ENCODE measurements at regions not wholly inside any gene's neighbourhood (a gene's known extent, or its start where the extent isn't known, plus 50 kb on each side); places are given as distances from the start of the nearest gene placed in this dataset.

- H3K4me1 ChIP-seq (ENCODE audit: control insufficient read depth in 1 of 2, insufficient read depth in 2 of 2, low read length in 2 of 2): no peaks in the 10 kb centered on the region
- H3K4me2 ChIP-seq (replicated peaks; ENCODE audit: extremely low read depth, low read length, poor library complexity, severe bottlenecking): no peak overlapping the region
- TF ChIP-seq, protein P1, sequence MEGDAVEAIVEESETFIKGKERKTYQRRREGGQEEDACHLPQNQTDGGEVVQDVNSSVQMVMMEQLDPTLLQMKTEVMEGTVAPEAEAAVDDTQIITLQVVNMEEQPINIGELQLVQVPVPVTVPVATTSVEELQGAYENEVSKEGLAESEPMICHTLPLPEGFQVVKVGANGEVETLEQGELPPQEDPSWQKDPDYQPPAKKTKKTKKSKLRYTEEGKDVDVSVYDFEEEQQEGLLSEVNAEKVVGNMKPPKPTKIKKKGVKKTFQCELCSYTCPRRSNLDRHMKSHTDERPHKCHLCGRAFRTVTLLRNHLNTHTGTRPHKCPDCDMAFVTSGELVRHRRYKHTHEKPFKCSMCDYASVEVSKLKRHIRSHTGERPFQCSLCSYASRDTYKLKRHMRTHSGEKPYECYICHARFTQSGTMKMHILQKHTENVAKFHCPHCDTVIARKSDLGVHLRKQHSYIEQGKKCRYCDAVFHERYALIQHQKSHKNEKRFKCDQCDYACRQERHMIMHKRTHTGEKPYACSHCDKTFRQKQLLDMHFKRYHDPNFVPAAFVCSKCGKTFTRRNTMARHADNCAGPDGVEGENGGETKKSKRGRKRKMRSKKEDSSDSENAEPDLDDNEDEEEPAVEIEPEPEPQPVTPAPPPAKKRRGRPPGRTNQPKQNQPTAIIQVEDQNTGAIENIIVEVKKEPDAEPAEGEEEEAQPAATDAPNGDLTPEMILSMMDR (IDR thresholded peaks at IDR 0.05): no peak
- H3K36me3 ChIP-seq (replicated peaks in 1 of 2; ENCODE audit: control insufficient read depth in 1 of 2, insufficient read depth in 2 of 2, low read length in 2 of 2): no peaks in the 10 kb centered on the region
- peaks cover 0 to 5% of the 10 kb centered on the region in 2 donors for H3K9me3 ChIP-seq (replicated peaks in 1 of 2; ENCODE audit: control insufficient read depth in 1 of 2, insufficient read depth in 1 of 2, low read length in 2 of 2)
- Mint-ChIP-seq H3K36me3 (no peaks in the 10 kb centered on the region), H3K27me3 (ENCODE audit: low read depth in 3 of 3) (peaks cover 0 to 1% (median 0%) of the 10 kb centered on the region in 3 donors), H3K4me3 (no peak overlapping the region), H3K9me3 (peaks cover under 1 to 7% (median 4%) of the 10 kb centered on the region in 7 donors), H3K4me1 (no peaks in the 10 kb centered on the region), H3K27ac (no peak overlapping the region)
- no peak overlapping the region for H2AFZ ChIP-seq (ENCODE audit: insufficient read depth, low read depth, low read length, poor library complexity, severe bottlenecking)
- no peak for DNase-seq
- H4K20me1 ChIP-seq (ENCODE audit: insufficient read depth, low read length): no peaks in the 10 kb centered on the region
- H3K79me2 ChIP-seq (ENCODE audit: insufficient read depth, low read length): no peaks in the 10 kb centered on the region
- no CpG with 5 or more reads among the region's 5 CpGs for WGBS (ENCODE audit: insufficient coverage)
- intact Hi-C loops (cut with micrococcal nuclease): no loop called here
- no peaks in the 10 kb centered on the region for H3K27me3 ChIP-seq (ENCODE audit: control insufficient read depth in 2 of 2, insufficient read depth in 2 of 2, low read length in 2 of 2)
- no peak overlapping the region for H3K27ac ChIP-seq (ENCODE audit: low read depth in 1 of 2, low read length in 2 of 2)
- no peak overlapping the region for H3K9ac ChIP-seq (ENCODE audit: insufficient read depth, low read length, poor library complexity, severe bottlenecking)
- H3K4me3 ChIP-seq (replicated peaks in 1 of 3; ENCODE audit: low read depth in 2 of 3, low read length in 3 of 3): no peak overlapping the region
These were observed 330.1 kb upstream of the DKK2 start for GRCh38 chr4:107366016-107366735.

DNA sequence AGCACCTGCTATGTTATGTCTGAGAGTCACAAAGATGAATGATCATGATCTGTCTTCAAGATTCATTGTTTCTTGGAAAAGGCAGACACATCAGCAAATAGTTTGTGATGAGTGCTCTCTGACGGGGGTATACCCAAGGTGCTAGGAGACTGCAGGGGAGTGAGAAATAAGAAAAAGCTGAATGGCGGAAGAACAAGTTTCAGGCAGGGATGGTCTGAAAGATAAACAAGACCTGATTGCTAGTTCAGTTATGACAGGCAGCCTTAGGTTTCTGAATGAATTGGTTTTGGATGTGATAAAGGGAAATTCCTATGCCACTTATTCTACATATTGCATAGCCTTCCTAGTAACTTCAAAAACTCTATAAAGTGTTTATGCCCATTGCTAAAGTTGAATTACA is 327.0 kb upstream of the DKK2 start:
- intact Hi-C loops (cut with micrococcal nuclease): no loop called here
- no peak for DNase-seq
- Histone ChIP-seq H3K4me3 (replicated peaks in 1 of 3; ENCODE audit: low read depth in 2 of 3, low read length in 3 of 3) (no peak overlapping the region), H3K27ac (ENCODE audit: low read depth in 1 of 2, low read length in 2 of 2) (no peak overlapping the region), H2AFZ (ENCODE audit: insufficient read depth, low read depth, low read length, poor library complexity, severe bottlenecking) (no peak overlapping the region), H3K4me2 (replicated peaks; ENCODE audit: extremely low read depth, low read length, poor library complexity, severe bottlenecking) (no peak overlapping the region), H3K4me1 (ENCODE audit: control insufficient read depth in 1 of 2, insufficient read depth in 2 of 2, low read length in 2 of 2) (no peaks in the 10 kb centered on the region), H3K9me3 (replicated peaks in 1 of 2; ENCODE audit: control insufficient read depth in 1 of 2, insufficient read depth in 1 of 2, low read length in 2 of 2) (no peaks in the 10 kb centered on the region), H3K79me2 (ENCODE audit: insufficient read depth, low read length) (no peaks in the 10 kb centered on the region), H3K36me3 (replicated peaks in 1 of 2; ENCODE audit: control insufficient read depth in 1 of 2, insufficient read depth in 2 of 2, low read length in 2 of 2) (no peaks in the 10 kb centered on the region), H4K20me1 (ENCODE audit: insufficient read depth, low read length) (no peaks in the 10 kb centered on the region), H3K27me3 (ENCODE audit: control insufficient read depth in 2 of 2, insufficient read depth in 2 of 2, low read length in 2 of 2) (no peaks in the 10 kb centered on the region), H3K9ac (ENCODE audit: insufficient read depth, low read length, poor library complexity, severe bottlenecking) (no peak overlapping the region)
- Mint-ChIP-seq H3K9me3 (peaks cover 0 to 3% (median 2%) of the 10 kb centered on the region in 7 donors), H3K27ac (no peak overlapping the region), H3K27me3 (ENCODE audit: low read depth in 3 of 3) (peaks cover 0 to 1% (median 0%) of the 10 kb centered on the region in 3 donors), H3K36me3 (no peaks in the 10 kb centered on the region), H3K4me1 (no peaks in the 10 kb centered on the region), H3K4me3 (no peak overlapping the region)
- TF ChIP-seq, protein P1 (IDR thresholded peaks at IDR 0.05): no peak
- WGBS (ENCODE audit: insufficient coverage): 82% methylated on average over 1 of the region's 2 CpGs
